ENCODE measurements at regions not wholly inside any gene's neighbourhood (a gene's known extent, or its start where the extent isn't known, plus 50 kb on each side); places are given as distances from the start of the nearest gene placed in this dataset.
"Not testable (repeated sequence)": the region's sequence is repeated elsewhere in the genome, so short reads cannot be mapped to it uniquely, and the experiment has no call there.

- no peak for DNase-seq (ENCODE audit: low read depth in 3 of 3)
Measured at GRCh38 chr2:234861841-234862735, 89.7 kb upstream of the SH3BP4 start.

GRCh38 chr2:234859330-234859872, 92.4 kb upstream of the SH3BP4 start:
- not testable (repeated sequence) for DNase-seq (ENCODE audit: low read depth in 3 of 3)

GRCh38 chr2:234858790-234859329, 93.0 kb upstream of the SH3BP4 start:
- DNase-seq (ENCODE audit: low read depth in 3 of 3) = no peak

GRCh38 chr2:234858145-234858544, 93.7 kb upstream of the SH3BP4 start:
- no peak for DNase-seq (ENCODE audit: low read depth in 3 of 3)

- DNase-seq (ENCODE audit: low read depth in 3 of 3) = no peak
Measured at GRCh38 chr2:234853729-234854128, 98.1 kb upstream of the SH3BP4 start.

- no peak for DNase-seq (ENCODE audit: low read depth in 3 of 3)
Measured at GRCh38 chr2:234852941-234853340, 98.9 kb upstream of the SH3BP4 start.

GRCh38 chr2:234852035-234852434, 99.8 kb upstream of the SH3BP4 start:
- DNase-seq (ENCODE audit: low read depth in 3 of 3) = no peak

- DNase-seq (ENCODE audit: low read depth in 3 of 3) = no peak
Measured at GRCh38 chr2:234851451-234851850, 100.4 kb upstream of the SH3BP4 start.

- no peak for DNase-seq (ENCODE audit: low read depth in 3 of 3)
Measured at GRCh38 chr2:234850818-234851217, 101.0 kb upstream of the SH3BP4 start.

- no peak for DNase-seq (ENCODE audit: low read depth in 3 of 3)
Measured at GRCh38 chr2:234849678-234850077, 102.1 kb upstream of the SH3BP4 start.

- no peak for DNase-seq (ENCODE audit: low read depth in 3 of 3)
Measured at GRCh38 chr2:234848578-234848977, 103.2 kb upstream of the SH3BP4 start.

GRCh38 chr2:234847639-234848038, 104.2 kb upstream of the SH3BP4 start:
- DNase-seq (ENCODE audit: low read depth in 3 of 3) = no peak

GRCh38 chr2:234847364-234847635, 104.5 kb upstream of the SH3BP4 start:
- DNase-seq (ENCODE audit: low read depth in 3 of 3) = no peak

GRCh38 chr2:234846599-234847363, 105.0 kb upstream of the SH3BP4 start:
- DNase-seq (ENCODE audit: low read depth in 3 of 3) = no peak

GRCh38 chr2:234845602-234846590, 105.9 kb upstream of the SH3BP4 start:
- DNase-seq (ENCODE audit: low read depth in 3 of 3) = no peak

GRCh38 chr2:234843411-234843810, 108.4 kb upstream of the SH3BP4 start:
- no peak for DNase-seq (ENCODE audit: low read depth in 3 of 3)

- no peak for DNase-seq (ENCODE audit: low read depth in 3 of 3)
Measured at GRCh38 chr2:234842753-234843152, 109.1 kb upstream of the SH3BP4 start.

GRCh38 chr2:234841321-234842015, 110.3 kb upstream of the SH3BP4 start:
- DNase-seq (ENCODE audit: low read depth in 3 of 3) = no peak

GRCh38 chr2:234840336-234840735, 111.5 kb upstream of the SH3BP4 start:
- no peak for DNase-seq (ENCODE audit: low read depth in 3 of 3)

GRCh38 chr2:234839285-234839684, 112.5 kb upstream of the SH3BP4 start:
- DNase-seq (ENCODE audit: low read depth in 3 of 3) = no peak

GRCh38 chr2:234836271-234836670, 115.5 kb upstream of the SH3BP4 start:
- DNase-seq (ENCODE audit: low read depth in 3 of 3) = no peak

All from stimulated activated CD4-positive, alpha-beta T cell treated with anti-CD3 and anti-CD28 coated beads, TNF-alpha, amount 100 ng/mL, for 24 hours (primary cell).